SHP77 treated with DMSO at 0.1 percent for 48 hours (cell line): ENCODE measurements at regions not wholly inside any gene's neighbourhood (a gene's known extent, or its start where the extent isn't known, plus 50 kb on each side); places are given as distances from the start of the nearest gene placed in this dataset.
A peak's percentile ranks its signal among the peaks of the same experiment; 100 is the strongest.
"Not testable (repeated sequence)": the region's sequence is repeated elsewhere in the genome, so short reads cannot be mapped to it uniquely, and the experiment has no call there.

Source experiments
- DNase-seq: peaks from one replicate; lab custom pipeline; 2025; lab: John Stamatoyannopoulos, UW

GRCh38 chr13:89486065-89486464, 1814.9 kb downstream of the SLITRK5 start:
- no peak for DNase-seq

DNA sequence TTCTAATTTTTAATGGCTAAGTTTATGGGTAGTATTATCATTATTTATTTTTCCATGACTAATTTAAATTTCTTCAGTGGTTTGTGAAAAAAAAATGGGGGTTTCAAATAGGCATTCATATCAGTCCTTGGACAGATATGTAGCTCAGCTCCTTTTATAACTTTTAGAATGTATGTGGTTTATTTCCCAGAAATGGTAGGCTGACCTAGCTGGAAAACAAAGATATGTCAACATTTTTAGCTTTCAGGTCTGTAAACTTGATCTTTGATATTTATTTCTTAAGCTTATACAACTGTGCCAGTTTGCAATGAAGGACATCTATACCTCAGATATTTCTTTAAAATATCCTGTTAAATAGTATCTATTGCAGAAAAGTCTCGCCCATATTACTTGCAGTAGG, 1815.5 kb downstream of the SLITRK5 start:
- DNase-seq = no peak

- no peak for DNase-seq
Measured at GRCh38 chr13:89490661-89491060, 1819.5 kb downstream of the SLITRK5 start.

DNA sequence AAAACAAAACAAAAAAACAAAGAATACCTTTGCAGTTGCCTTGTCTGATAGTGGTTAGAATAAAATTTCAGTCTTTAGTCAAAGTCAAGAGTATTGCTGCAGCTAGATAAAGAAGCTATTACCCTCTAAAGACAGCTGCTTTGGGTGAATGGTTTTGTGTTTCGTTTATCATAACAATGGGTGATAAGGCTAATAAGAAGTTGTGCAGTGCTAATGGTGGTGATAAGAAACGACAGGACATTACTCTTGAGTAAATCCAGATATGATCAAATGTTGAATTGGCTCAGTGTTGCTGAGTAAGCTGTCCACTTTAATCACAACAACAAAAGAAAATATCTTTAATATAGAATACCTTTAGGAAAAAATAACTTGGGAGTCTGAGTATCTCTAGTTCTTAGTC, 1825.3 kb downstream of the SLITRK5 start:
- DNase-seq = no peak

- no peak for DNase-seq
Measured at GRCh38 chr13:89497658-89498057, 1826.5 kb downstream of the SLITRK5 start.

GRCh38 chr13:89502286-89502685, 1831.1 kb downstream of the SLITRK5 start:
- DNase-seq = no peak

DNA sequence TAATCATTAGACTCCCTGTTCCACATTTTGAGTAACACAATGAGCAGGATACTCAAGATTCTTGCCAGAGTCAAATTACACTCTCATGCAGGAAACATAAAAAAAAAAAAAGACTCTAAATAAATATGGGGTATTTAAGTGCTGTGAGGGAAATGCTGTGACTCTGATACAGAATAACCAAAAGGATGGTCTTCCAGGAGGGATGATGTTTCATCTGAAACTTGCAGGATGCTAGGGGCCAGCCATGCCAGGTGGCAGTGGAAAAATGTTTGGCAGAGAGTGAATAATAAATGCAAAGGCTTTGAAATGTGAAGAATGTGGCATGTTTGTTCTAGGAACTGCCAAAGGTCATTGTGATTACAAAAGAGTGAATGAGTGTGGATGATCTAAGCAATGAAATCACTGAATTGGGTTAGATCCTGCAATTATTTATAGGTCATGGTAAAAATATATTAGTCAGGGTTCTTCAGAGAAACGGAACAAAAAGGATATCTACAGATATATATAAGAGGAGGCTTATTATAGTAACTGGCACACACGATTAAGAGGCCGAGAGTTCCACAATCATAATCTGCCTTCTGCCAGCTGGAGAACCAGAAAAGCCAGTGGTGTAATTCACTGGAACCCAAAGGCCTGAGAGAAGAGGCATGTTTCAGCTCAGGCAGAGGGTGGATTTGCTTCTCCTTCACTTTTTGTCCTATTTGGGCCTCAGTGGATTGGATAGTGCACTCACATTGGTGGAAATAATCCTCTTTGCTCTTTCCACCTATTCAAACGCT, 1832.8 kb upstream of the MIR17HG start:
- peak; percentile 97 for DNase-seq

DNA sequence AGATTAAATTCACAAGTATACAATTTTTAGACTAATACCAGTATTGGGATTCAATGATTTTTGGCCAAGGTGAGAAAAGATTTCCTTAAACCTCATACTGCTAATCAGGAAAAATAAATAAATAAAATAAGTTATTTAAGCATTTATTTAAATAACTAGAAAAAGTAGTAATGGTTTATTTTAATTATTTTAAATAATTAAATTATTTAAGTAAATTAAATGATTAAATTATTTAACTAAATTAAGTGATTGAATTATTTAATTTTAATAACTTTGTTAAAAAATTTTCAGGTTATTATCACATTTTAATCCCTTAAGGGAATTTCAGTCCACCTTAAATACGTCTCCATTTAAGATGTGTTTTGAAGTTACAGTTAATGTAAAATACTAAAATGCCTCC, 1831.5 kb upstream of the MIR17HG start:
- DNase-seq = no peak

- DNase-seq = no peak
Measured at GRCh38 chr13:89518289-89519077, 1829.0 kb upstream of the MIR17HG start.

DNA sequence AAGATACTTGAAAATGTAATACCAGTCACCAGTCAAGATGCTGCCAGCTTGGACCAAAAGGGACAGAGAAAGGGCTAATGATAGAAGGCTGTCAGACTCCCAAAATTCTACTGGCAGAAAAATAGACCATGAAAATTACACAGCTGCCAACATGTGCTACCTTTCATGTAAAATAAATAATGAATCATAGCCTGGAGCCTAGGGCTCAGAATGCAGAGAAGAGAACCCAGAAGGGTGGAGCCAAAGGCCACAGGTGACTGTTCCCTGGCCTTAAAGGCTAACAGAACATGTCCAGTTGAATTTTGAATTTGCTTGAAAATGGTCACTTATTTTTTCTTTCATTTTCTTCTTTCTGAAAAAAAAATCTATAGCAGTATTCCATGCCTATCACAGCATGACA, 1827.0 kb upstream of the MIR17HG start:
- DNase-seq = no peak

DNA sequence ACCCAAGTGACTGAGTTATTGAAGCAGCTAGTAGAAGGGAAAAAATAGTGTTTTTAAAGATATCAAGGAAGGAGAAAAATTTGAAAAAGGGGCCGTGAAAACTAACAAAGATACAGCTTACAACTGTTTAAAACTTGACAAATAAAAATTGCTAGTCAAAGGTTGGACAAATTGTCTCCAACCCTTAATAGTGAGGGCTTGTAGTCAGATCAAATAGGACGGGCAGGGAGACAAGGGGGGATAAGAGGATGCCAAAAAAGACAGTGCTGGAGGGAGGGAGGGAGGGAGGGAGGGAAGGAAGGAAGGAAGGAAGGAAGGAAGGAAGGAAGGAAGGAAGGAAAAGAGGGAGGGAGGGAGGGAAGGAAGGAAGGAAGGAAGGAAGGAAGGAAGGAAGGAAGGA, 1825.8 kb upstream of the MIR17HG start:
- not testable (repeated sequence) for DNase-seq

DNA sequence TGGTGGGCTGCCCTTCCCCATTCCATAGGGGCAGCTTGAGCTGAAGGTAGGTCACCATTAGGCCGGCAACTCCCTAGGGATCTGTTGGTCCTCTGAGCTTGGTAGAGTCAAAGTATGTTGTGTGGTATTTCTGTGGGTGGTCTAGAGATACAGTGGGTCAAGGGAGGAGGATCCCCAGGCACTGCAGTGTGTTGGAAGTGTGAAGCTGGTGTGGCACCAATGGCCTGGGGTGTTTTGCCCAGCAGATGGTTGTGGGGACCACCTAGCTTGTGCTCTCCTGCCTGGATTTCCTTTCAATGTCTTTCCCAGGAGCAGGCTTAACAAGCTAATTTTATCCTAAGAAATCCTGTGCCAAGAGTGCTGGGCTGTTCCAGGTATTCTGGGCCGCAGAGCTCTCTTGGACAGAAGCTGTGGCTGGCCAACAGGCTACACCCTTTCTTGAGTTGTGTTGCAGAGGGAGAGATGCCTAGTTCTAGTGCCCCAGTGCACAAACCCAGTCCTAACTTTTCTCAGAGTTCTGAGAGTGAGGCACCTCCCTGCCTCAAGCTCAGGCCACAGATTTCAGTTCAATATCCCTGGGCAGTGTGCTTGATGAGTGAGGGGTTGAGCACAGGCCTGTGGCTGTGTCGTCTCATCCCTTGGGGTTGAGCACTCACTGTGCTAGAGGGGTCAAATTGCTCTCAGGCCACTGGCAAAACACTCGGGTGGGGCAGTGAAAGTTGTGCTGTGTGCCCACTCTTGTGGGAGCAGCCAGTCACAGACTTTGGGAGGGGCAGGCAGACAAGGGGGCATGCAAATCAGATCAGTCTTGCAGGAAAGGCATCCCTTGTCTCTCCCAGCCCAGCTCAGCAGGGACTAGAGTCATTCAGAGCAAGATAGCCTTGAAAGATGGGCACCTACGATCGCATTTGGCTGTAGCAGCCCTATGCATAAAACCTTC, 1806.1 kb upstream of the MIR17HG start:
- DNase-seq = no peak

DNA sequence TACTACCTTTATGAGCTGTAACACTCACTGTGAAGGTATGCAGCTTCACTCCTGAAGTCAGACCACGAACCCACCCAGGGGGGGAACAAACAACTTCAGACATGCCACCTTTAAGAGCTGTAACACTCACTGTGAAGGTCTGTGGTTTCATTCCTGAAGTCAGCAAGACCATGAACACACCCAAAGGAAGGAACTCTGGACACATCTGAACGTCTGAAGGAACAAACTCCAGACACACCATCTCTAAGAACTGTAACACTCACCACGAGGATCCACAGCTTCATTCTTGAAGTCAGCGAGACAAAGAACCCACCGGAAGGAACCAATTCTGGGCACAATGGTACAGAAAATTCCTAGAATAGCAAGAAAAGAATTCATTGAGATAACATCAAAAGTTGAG, 1796.5 kb upstream of the MIR17HG start:
- no peak for DNase-seq

- DNase-seq = peak; percentile 79
Measured at GRCh38 chr13:89554801-89555200, 1792.7 kb upstream of the MIR17HG start.

GRCh38 chr13:89565476-89566100, 1781.9 kb upstream of the MIR17HG start:
- no peak for DNase-seq

DNA sequence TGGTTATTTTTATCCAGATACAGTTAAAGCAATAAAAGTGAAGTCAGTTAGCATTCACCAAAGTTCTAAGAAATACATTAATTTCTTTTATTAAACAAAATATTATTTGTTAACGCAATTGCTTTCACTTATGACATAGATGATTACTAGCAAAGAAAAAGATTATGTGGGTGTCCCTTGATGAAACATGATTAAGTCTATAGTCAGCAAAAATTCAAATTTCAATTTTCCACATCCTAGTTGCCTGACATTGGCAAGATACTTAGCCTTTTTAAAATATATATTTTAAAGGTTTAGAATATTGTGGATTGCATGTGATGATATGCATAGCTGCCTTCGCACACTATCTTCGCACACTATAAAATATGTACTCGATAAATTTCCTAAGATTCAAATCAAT, 1780.5 kb upstream of the MIR17HG start:
- DNase-seq = no peak

GRCh38 chr13:89568276-89568675, 1779.2 kb upstream of the MIR17HG start:
- no peak for DNase-seq

DNA sequence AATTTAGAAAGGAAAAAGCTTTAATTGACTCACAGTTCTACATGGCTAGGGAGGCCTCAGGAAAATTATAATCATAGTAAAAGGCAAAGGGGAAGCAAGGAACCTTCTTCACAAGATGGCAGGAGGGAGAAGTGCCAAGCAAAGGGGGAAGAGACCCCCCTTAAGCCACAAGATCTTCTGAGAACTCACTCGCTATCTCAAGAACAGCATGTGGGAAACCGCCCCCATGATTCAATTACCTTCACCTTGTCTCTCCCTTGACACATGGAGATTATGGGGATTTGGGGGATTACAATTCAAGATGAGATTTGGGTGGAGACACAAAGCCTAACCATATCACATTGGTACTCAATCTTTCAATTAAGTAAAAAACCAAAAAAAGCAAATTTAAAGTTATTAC, 1778.7 kb upstream of the MIR17HG start:
- no peak for DNase-seq

DNA sequence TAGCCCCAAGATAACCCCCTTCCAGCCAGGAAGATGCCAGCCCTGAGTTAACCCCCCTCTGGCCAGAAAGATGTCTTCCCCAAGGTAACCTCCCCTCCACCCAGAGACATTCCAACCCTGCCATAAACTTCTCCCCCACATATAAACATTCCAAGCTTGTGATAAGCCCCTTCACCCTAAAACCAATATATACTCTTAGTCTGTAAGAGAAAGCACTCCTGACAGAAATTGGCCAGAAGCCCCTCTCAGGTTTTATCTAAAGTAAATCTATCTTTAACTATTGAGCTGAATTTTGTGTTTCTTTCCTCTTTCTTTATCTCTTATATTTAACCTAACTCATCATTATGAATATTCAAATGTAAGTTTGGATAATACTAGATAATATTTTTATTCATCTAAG, 1775.8 kb upstream of the MIR17HG start:
- no peak for DNase-seq

- DNase-seq = no peak
Measured at GRCh38 chr13:89574077-89574476, 1773.4 kb upstream of the MIR17HG start.

- DNase-seq = no peak
Measured at GRCh38 chr13:89577301-89577700, 1770.2 kb upstream of the MIR17HG start.

- DNase-seq = no peak
Measured at GRCh38 chr13:89584058-89584620, 1763.3 kb upstream of the MIR17HG start.
